Transverse colon (tissue), 3 donors: ENCODE measurements at regions not wholly inside any gene's neighbourhood (a gene's known extent, or its start where the extent isn't known, plus 50 kb on each side); places are given as distances from the start of the nearest gene placed in this dataset.

Experiments
- CTCF ChIP-seq, 5 experiments: fragments of 200-600 bp in 3 of 5; fragments of 450-650 bp in 2 of 5; sonication (generic) in 3 of 5; IDR thresholded peaks; 1 replicate in 2 of 5; 2 replicates in 3 of 5; pipeline ENCODE4 v1.5.1; 2016 to 2017; ENCODE audit warnings: antibody characterized with exemption in 5 of 5, inconsistent platforms in 3 of 5, mild to moderate bottlenecking in 2 of 5, moderate library complexity in 1 of 5
- POLR2A ChIP-seq: fragments of 450-650 bp; IDR thresholded peaks from one replicate; pipeline ENCODE4 v1.6.1; 2016; ENCODE audit warnings: antibody characterized with exemption, mild to moderate bottlenecking, moderate library complexity

- TF ChIP-seq CTCF (IDR thresholded peaks at IDR 0.05) (no peak), POLR2A (no peak)
Measured at GRCh38 chr1:188668083-188668482, 1809.6 kb downstream of the BRINP3 start.
